ENCODE measurements at regions not wholly inside any gene's neighbourhood (a gene's known extent, or its start where the extent isn't known, plus 50 kb on each side); places are given as distances from the start of the nearest gene placed in this dataset.

DNA sequence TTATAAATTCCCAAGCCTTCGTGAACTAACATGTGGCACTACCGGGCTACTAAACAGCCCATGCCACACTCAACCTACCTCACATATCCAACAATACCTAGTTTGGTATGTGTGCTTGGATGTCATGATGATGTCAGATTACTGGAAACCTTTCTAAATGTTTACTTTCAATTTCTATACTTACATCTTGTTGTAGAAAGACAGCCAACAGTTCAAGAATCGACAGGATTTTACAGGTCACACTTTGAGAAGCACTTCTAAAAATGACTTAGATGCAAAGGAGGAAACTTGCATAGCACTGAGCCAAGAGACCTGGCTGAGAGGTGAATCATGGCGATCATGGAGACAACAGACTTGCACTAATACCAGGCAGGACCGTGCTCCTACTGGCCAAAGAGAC is 209.9 kb downstream of the COL4A1 start:
- in situ Hi-C loops (cut with MboI; ENCODE audit: low pct_unique_long_range_greater_than_20kb, low sequenced_read_pairs, unreplicated experiment): no loop called here
- TF ChIP-seq, protein P1, sequence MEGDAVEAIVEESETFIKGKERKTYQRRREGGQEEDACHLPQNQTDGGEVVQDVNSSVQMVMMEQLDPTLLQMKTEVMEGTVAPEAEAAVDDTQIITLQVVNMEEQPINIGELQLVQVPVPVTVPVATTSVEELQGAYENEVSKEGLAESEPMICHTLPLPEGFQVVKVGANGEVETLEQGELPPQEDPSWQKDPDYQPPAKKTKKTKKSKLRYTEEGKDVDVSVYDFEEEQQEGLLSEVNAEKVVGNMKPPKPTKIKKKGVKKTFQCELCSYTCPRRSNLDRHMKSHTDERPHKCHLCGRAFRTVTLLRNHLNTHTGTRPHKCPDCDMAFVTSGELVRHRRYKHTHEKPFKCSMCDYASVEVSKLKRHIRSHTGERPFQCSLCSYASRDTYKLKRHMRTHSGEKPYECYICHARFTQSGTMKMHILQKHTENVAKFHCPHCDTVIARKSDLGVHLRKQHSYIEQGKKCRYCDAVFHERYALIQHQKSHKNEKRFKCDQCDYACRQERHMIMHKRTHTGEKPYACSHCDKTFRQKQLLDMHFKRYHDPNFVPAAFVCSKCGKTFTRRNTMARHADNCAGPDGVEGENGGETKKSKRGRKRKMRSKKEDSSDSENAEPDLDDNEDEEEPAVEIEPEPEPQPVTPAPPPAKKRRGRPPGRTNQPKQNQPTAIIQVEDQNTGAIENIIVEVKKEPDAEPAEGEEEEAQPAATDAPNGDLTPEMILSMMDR (IDR thresholded peaks at IDR 0.05; ENCODE audit: extremely low read depth, insufficient read depth, missing control alignments): no peak
- no peak for DNase-seq (ENCODE audit: low spot score)

DNA sequence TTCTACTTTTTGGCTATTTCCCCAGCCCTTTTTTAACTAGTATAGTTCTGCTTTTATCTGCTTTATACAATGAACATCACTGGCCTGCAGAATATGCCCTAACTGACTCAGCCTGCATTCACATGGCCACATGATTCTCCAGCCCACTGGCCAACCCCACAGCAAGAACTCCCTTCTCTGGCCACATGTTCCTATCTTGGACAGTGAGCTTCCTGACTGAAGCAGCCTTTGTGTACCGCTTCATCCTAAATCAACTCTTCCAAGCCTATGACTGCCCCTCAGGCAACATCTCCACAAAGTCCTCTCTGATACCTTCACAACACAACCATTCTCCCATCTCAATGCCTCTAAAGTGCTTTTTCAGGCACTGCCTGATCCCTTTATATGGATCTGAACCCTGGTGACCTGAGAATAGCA is 214.1 kb downstream of the COL4A1 start:
- in situ Hi-C loops (cut with MboI; ENCODE audit: low pct_unique_long_range_greater_than_20kb, low sequenced_read_pairs, unreplicated experiment): no loop called here
- TF ChIP-seq, protein P1 (IDR thresholded peaks at IDR 0.05; ENCODE audit: extremely low read depth, insufficient read depth, missing control alignments): no peak
- DNase-seq (ENCODE audit: low spot score): no peak

DNA sequence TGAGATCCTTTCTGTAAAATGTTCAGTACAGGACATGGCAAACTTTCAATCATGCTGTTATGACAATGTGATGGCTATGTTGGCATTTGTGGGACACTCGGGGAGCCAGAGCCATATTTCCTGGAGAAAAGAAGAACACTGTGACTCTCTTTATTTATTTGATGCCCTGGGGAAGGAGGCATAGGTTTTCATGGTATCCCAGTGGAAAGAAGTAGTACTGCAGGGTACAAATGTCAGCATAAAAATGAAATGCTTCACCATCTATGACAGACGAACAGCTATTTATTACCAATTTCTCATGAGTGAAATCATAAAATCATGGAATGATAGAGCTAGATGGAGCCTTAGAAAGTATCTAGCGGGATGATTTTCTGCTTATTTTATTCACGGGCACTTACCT is 217.1 kb downstream of the COL4A1 start:
- in situ Hi-C loops (cut with MboI; ENCODE audit: low pct_unique_long_range_greater_than_20kb, low sequenced_read_pairs, unreplicated experiment): no loop called here
- DNase-seq (ENCODE audit: low spot score): no peak
- TF ChIP-seq, protein P1 (IDR thresholded peaks at IDR 0.05; ENCODE audit: extremely low read depth, insufficient read depth, missing control alignments): no peak

DNA sequence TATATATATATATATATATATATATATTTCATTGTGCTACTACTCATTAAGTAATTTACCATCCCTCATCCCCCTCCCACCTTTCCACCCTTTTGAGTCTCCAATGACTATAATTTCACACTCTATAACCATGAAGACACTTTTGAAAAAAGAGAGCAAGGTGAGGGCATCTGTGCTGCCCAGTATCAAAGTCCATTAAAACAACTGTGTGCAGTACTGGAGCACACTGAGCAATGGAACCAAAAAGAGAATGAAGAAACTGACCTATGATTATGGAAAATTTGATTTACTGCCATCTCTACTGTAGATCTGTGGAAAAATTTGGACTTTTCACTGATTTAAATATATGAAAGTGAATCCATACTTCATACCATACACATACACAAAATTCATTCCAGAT is 217.9 kb downstream of the COL4A1 start:
- DNase-seq (ENCODE audit: low spot score): no peak
- in situ Hi-C loops (cut with MboI; ENCODE audit: low pct_unique_long_range_greater_than_20kb, low sequenced_read_pairs, unreplicated experiment): no loop called here
- TF ChIP-seq, protein P1 (IDR thresholded peaks at IDR 0.05; ENCODE audit: extremely low read depth, insufficient read depth, missing control alignments): no peak

DNA sequence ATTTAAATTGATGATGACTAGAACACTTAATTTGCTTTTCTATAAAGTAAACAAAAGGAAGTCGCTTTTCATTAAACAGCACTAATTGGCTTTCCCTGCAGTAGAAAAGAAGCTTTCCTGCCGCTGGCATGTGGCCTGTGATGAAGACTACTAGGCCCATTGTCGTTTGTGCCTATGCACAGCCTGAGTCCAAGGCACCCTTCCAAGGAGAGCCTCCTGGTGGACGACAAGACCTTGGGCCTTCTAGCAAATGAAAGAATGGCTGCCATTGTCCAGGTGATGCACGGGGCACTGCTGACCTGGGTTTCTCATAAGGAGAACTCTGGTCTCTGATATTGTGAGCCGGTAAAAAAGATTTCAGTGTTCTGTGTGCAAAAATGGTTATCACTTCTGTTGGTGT is 233.0 kb downstream of the COL4A1 start:
- TF ChIP-seq, protein P1 (IDR thresholded peaks at IDR 0.05; ENCODE audit: extremely low read depth, insufficient read depth, missing control alignments): no peak
- in situ Hi-C loops (cut with MboI; ENCODE audit: low pct_unique_long_range_greater_than_20kb, low sequenced_read_pairs, unreplicated experiment): no loop called here
- no peak for DNase-seq (ENCODE audit: low spot score)

DNA sequence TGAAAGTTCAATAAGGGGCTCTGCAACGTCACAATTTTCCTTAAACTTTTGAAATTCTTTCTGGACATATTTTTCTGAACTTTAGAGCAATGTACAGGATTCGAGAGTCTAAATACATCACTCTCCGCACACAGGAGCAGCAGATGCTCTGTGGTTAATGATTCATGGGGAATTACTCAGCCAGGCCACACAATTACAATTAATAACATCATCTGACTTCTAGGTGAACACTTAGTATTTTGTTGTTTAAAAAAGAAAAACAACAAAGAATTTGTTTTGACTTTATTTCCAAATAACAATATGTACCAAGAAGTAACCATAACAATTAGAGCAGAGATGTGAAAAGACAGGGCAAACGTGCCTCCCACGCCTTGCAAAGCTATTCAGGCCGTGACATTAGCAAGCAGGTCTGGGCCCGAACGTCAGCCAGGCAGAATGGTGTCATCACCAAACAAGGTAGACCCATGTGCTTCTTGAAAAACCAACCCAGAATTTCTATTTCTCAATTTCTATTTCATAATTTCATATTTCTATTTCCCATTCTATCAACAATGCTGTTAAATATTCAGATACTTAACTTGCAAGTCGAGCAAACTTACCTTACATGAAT is 236.3 kb downstream of the COL4A1 start:
- in situ Hi-C loops (cut with MboI; ENCODE audit: low pct_unique_long_range_greater_than_20kb, low sequenced_read_pairs, unreplicated experiment): no loop called here
- no peak for DNase-seq (ENCODE audit: low spot score)
- TF ChIP-seq, protein P1 (IDR thresholded peaks at IDR 0.05; ENCODE audit: extremely low read depth, insufficient read depth, missing control alignments): no peak

All from GM13977 (cell line).